ENCODE measurements at regions not wholly inside any gene's neighbourhood (a gene's known extent, or its start where the extent isn't known, plus 50 kb on each side); places are given as distances from the start of the nearest gene placed in this dataset.
"Not testable (repeated sequence)": the region's sequence is repeated elsewhere in the genome, so short reads cannot be mapped to it uniquely, and the experiment has no call there.

DNA sequence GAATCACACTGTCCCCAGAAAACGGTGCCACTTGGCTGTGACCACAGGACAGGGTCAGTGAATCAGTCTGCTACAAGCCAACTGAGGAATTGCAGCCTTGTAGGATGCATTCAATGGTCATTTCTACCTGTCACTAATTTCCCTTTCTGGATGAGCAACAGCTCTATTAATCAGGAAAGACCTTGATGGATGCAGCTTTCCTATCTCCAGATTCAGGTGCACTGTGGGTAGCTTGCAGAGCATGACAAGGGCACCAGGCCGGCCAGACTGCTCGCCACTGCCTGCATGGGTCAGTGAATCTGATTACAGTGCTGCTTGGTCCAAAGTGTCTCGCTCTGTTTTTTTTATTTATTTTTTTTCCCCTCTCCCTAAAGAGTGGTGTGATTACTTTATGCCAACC, 506.8 kb upstream of the AUTS2 start:
- DNase-seq (ENCODE audit: low read depth): no peak

DNA sequence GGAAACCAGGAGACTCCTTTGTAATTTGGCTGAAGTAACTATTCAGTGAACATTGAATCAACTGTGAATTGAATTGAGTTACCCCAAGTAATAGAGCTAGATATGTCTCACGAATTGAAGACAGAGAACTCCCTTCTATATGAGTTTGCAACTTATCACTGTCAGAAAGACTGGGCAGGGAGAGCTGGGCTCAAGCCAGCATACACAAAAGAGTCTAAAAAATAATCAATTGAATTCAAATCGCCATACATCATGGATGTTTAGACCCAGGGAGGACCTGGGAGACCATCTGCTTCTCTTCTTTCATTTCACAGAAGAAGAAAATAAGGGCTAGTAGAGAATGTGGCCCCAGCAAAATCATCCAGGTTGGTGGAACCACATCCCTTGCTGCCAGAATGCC, 503.1 kb upstream of the AUTS2 start:
- DNase-seq (ENCODE audit: low read depth): no peak

DNA sequence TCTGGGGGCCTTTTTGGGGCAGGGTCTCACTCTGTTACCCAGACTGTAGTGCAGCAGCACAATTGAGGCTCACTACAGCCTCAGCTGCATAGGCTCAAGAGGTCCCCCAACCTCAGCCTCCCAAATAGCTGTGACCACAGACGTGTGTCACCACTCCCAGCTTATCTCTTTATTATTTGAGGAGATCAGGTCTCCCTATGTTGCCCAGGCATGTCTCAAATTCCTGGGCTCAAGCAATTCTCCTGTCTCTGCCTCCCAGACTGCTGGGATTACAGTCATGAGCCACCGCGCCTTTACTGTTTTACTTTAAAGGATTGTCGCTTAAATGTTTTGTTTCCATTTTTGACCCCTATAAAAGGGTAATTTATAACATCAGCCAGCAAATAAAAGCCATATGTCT, 502.6 kb upstream of the AUTS2 start:
- DNase-seq (ENCODE audit: low read depth): no peak

DNA sequence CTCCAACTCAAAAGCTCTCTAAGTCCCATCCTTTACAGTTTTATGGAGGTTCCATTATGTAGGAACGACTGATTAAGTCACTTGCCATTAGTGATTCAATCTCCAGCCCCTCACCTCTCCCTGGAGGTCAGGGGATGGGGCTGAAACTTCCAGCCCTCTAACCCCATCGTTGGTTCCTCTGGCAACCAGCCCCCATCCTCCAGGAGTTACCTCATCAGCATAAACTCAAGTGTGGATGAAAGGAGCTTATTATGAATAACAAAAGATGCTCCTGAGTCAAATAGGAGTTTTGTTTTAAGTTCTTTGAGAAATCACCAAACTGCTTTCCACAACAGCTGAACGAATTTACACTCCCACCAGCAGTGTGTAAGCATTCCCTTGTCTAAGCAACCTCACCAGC, 494.3 kb upstream of the AUTS2 start:
- no peak for DNase-seq (ENCODE audit: low read depth)

DNA sequence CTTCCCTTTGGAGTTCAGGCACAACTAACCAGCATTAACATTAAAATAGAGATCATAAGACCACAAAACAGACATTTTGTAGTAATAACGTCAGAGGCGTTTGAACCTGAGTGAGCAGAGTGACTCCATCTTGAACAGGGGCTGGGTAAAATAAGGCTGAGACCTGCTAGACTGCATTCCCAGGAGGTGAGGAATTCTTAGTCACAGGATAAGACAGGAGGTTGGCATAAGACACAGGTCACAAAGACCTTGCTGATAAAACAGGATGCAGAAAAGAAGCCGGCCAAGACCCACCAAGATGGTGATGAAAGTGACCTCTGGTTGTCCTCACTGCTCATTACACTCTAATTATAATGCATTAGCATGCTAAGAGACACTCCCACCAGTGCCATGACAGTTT, 493.2 kb upstream of the AUTS2 start:
- DNase-seq (ENCODE audit: low read depth): no peak

DNA sequence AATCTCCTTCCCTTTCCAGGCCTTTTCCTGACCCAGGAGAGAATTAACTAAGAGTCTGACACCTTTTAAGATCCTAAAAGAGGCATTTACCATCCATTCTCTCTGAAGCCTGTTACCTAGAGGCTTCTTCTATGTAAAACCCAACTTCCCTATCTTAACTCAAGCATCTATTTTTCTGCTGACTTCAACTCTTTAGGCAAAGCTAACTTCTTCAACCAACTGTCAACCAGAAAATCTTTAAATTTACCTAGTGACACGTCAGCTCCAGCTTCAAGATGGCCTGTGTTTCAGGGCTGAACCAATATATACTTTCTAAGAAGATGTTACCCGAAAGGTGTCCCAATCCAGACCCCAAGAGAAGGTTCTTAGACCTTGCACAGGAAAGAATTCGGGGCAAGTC, 492.3 kb upstream of the AUTS2 start:
- DNase-seq (ENCODE audit: low read depth): no peak

DNA sequence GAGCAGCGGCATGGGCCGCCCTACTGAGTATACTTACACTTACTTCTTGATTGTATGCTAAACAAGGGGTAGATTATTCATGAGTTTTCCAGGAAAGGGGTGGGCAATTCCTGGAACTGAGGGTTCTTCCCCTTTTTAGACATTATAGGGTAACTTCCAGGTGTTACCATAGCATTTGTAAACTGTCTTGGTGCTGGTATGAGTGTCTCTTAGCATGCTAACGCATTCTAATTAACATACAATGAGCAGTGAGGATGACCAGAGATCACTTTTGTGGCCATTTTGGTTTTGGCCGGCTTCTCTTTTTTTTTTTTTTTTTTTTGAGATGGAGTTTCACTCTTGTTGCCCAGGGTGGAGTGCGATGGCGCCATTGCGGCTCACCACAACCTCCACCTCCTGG, 491.8 kb upstream of the AUTS2 start:
- not testable (repeated sequence) for DNase-seq (ENCODE audit: low read depth)

DNA sequence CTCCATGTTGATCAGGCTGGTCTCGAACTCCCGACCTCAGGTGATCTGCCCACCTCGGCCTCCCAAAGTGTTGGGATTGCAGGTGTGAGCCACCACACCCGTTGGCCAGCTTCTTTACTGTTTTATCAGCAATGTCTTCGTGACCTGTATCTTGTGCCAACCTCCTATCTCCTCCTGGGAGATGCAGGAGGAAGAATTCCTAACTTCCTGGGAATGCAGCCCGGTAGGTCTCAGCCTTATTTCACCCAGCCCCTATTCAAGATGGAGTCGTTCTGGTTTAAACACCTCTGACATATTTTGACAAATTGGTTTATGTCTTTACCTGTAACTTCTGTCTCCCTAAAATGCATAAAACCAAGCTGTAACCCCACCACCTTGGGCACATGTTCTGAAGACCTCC, 491.3 kb upstream of the AUTS2 start:
- not testable (repeated sequence) for DNase-seq (ENCODE audit: low read depth)

DNA sequence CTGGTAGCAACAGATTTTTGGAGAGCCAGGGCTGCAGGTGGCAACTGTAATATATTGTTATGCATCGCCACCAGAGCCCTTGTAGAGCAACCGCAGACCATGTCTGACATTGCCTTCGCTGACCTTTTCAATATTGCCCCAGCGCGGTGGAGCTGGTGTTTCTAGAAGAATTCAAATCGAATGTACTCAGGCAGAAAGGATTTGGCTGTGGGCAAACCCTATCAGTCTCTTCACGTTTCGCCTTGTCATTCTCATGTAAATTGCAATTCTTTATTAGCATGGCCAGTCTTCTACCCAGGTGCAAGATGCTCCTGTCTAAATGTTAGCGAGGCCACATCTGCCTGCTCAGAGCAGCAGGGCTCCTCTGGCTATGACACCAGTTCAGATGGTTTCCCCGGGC, 490.2 kb upstream of the AUTS2 start:
- DNase-seq (ENCODE audit: low read depth): no peak

DNA sequence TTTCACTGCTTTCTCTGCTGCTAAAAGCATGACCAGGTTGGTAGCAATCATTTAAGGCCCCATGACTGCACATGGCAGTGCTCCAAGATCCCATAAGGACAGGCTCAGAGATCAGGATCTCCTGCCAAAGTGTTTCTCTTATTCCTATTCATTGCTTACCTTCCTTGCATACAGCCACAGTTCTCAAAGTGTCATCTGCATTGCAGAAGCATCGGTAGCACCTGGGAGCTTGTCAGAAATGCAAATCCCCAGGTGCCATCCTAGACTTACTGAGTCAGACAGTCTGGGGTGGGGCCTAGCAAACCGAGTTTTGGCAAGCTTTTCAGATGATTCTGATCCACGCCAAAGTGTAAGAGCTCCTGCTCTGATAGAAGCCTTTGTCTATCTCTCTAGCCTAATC, 489.0 kb upstream of the AUTS2 start:
- no peak for DNase-seq (ENCODE audit: low read depth)

DNA sequence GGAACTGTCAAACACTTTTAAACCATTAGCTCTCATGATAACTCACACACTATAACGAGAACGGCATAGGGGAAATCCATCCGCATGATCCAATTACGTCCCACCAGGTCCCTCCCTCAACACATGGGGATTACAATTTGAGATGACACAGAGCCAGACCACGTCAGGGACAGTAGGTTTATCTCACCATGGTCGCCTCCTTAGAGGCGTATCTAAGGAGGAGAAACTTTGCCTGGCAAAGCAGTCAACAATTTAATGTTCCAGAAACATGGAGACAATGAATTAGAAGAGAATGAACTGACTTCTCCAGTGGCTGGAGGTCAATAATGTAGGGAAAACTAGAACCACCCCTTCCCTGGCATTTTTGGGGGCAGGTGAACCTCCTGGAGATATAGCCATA, 488.4 kb upstream of the AUTS2 start:
- DNase-seq (ENCODE audit: low read depth): no peak

DNA sequence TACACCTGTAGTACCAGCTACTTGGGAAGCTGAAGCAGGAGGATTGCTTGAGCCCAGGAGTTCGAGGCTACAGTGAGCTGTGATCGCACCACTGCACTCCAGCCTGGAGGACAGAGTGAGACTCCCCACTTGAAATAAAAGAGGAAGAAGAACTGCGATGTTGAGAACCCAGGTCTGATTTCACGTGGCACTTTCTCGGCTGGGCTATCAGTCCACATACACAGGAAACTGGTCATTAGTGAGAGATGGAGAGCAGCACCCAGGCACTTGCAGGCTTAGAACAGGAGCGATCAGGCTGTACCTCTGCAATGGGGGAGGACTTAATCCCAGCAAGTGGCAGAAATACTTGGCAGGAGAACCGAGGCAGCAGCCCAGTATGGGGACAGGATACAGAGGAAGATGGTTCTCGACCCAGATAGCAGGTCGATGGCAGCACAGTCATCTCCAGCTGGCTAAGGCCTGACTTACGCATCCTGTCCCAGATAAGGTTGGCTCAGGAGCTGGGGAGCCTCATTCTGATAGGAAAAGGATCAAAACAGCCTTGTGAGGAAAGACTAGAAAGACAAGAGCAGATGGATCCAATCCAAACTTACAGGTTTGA, 487.7 kb upstream of the AUTS2 start:
- DNase-seq (ENCODE audit: low read depth): no peak

DNA sequence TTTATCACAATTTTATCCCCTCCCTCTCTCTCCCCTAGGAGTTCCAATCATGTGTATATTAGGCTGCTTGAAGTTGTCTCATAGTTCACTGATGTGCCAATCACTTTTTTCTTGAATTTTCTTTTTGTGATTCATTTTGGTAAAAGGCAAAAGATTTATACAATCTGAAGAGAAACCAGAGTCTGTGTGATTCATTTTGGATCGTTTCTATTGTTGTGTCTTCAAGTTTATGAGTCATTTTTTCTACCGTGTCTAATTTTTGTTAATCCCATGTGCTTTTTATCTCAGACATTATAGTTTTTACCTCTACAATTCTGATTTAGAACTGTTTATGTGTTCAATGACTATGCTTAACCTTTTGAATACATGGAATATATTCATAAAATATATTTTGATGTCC, 483.9 kb upstream of the AUTS2 start:
- DNase-seq (ENCODE audit: low read depth): no peak

DNA sequence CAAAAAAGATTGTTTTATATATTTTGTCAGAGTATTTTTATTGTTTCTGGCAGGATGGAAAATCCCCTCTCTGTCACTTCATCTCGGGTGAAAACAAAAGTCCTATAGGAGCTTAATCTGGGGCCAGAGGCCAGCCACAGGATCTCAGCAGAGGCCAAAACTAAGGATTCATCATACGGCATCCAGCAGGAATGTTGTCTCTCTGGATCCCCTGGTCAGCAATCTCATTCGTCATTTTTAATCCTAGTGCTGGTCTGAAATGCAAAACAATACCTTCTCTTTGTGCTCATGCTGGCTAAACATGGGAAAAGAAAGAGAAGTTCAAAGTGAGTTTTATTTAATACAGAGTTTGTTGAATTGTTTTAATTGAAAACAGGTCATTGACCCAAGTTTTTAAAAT, 482.5 kb upstream of the AUTS2 start:
- DNase-seq (ENCODE audit: low read depth): no peak

DNA sequence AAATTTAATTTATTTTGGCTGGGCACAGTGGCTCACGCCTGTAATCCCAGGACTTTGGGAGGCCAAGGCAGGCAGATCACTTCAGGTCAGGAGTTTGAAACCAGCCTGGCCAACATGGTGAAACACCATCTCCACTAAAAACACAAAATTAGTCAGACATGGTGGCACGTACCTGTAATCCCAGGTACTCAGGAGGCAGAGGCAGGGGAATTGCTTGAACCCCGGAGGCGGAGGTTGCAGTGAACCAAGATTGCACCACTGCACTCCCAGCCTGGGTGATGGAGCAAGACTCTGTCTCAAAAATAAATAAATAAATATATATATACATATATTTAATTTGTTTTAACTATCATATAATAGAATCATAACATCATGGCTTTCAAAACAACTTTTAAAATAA, 482.1 kb upstream of the AUTS2 start:
- DNase-seq (ENCODE audit: low read depth): not testable (repeated sequence)

DNA sequence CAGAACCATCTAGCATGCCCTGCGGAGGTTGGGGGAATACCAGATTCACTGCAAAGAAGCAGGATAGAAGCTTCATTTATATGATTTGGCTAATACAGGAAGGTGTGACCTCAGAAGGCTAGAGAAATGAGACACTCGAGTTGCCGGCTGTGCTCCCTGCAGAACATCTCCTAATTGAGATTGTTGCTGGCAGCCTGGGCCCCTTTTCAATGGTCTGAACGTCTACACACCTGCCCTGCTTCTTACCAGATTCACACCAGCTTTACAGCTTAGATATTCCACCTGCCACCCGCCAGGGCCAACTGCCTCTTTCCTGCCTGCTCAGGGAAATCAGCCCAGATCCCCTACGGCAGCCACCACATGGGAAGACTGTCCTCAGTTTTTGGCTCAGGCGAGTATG, 475.3 kb upstream of the AUTS2 start:
- no peak for DNase-seq (ENCODE audit: low read depth)

DNA sequence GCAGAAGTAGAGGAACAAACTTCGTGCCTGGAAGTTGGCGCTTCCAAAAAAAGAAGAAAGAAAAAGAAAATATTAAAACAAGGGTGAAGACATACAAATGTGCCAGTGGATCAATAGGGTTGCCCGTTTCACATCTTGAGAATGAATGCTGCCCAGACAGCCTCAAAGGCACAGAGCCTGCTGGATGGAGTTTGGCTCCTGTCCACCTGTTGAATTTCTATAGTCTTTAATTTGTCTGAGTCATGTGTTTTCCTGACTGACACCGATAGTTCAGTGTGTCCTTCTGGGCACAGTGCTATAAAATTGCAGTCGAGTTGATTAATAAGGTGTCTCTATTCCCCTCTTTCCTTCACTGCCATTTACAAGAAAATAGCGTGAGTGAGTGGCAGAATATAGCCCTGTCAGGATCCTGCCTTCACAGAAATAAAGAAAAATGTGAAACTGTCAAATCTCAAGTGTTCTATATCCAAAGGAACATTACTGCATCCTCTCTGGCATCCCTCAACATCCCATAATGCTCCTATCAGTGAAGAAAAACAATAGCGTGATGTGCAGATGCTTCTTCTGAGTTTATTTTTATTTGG, 471.3 kb upstream of the AUTS2 start:
- no peak for DNase-seq (ENCODE audit: low read depth)

DNA sequence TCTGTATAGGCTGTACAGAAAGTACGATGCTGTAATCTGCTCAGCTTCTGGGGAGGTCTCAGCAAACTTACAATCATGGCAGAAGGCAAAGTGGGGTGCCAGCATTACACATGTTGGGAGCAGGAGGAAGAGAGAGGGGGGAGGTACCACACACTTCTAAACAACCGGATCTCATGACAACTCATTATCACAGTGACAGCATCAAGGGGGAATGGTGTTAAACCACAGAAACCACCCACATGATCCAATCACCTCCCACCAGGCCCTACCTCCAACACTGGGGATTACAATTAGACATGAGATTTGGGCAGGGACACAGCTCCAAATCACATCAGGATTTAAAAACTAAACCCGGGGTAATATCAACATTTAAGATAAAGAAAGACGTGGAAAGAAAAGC, 468.8 kb upstream of the AUTS2 start:
- no peak for DNase-seq (ENCODE audit: low read depth)

DNA sequence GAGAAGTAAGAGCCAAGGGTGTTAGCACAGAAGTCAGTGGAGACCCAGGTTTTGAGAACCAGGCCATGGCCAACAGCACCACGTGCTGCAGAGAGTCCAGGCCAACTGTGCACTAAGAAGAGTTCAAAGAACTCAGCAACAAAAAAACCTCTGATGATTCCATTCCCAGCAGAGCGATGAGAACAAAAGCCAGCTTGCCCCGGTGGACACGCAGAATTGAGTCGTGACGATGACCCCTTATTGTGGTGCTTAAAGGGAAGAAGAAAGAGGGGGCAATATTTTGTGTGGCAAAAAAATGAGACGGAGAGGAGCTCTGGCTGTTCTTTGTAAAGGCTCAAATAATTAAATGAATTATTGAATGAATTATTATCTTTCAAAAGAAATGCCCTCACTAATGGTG, 468.3 kb upstream of the AUTS2 start:
- no peak for DNase-seq (ENCODE audit: low read depth)

DNA sequence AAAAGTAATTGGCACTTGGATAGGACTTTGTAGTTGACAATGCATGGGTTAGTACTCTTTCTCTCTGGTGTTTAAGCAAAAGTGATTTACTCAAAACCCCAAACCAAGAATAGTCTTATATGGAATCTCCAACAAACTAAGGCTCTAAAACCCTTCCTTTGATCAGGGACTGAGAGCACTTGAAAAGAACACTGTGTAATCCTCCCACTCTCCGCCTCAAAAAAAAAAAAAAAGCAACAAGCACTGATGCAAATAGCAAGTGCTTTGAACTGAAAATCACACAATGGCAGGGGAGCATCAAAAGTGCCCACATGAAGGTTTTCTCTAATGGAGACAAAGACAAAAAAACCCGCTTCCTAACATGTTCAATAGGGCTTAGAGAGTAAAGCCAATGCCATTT, 467.9 kb upstream of the AUTS2 start:
- DNase-seq (ENCODE audit: low read depth): no peak

DNA sequence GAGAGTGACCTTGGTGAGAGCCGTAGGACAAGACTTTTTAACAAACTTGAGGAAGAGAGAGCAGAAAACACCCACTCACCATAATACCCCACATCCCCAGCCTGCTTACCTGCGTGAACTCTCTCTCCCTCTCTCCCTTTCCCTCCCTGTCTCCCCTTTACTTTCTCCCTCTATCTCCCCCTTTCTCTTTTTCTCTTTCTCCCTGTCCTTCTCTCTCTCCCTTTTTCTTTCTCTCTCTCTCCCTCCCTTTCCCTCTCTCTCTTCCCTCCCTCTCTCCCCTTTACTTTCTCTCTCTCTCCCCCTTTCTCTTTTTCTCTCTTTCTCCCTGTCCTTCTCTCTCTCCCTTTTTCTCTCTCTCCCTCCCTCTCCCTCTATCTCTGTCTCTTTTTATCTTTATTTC, 464.0 kb upstream of the AUTS2 start:
- no peak for DNase-seq (ENCODE audit: low read depth)

DNA sequence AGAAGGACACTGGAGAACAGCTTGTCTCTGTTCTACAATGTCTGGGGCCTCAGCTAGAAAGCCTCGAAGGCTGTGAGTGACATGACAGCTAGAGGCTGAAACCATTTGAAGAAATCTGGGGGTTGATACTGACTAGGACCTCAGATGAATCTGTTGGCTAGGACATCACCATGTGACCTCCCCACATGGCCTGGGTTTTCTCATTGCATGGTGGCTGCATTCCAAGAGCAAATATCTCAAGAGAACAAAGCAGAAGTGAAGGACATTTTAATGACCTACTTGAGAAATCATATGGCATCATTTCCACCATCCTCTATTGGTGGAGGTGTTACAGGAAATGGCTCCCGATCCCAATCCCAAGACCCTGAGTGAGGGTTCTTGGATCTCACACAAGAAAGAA, 450.6 kb upstream of the AUTS2 start:
- no peak for DNase-seq (ENCODE audit: low read depth)

DNA sequence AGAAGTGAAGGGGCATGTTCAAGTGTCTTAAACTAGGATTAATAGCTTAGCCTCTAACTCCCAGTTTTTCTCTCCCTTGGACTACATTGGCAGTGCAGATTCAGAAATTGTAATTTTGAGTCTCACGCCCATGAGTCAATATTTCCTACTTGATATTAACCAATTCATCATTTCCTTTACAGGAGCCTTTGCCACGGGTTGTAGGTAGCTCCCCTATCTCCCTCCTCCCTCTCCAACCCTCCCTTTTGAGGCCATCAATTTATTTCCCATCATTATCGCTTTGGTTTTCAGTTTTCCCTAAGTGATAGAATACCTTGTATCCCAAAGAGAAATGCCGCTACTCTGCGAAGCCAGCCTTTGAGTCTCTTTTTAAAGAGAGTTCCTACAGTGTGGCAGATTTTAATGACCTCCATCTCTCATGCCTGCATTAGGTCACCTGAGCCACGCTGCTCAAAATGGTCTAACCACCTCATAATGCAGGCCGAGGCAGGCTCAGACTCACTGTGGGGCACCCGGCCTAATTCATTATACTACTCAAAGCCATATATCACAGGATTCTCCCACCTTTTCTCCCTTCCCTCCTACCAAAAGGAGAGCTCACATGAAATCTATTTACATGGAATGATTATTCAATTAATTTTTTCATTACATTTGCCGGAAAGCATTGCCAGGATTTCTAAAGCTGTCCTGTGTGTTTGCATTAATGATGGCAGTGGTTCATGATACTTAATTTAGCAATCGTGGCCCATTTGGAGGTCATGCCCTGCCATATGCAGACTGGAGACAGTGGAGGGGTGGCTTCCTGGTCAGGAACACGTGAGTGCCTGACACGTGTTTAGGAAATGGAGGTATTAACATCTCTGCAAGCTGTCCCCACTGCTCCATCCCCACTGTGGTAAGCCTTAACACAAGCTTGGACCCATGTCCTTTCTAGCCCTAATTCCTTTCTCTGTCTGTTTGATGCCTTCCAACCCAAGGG, 448.2 kb upstream of the AUTS2 start:
- no peak for DNase-seq (ENCODE audit: low read depth)

Data from HS-27A (cell line).